GM12878 (cell line): ENCODE measurements at regions not wholly inside any gene's neighbourhood (a gene's known extent, or its start where the extent isn't known, plus 50 kb on each side); places are given as distances from the start of the nearest gene placed in this dataset.

ENCODE experiments used
- BACH1 ChIP-seq: fragments of 450-650 bp; IDR thresholded peaks from 2 replicates; pipeline ENCODE4 v1.6.1; 2017; ENCODE audit warnings: mild to moderate bottlenecking, borderline replicate concordance
- BHLHE40 ChIP-seq, 2 experiments: fragments of 450-650 bp in 1 of 2; IDR thresholded peaks; 2 replicates each; pipeline ENCODE4 v1.6.1; 2011 to 2017; ENCODE audit warnings: low read depth in 2 of 2, borderline replicate concordance in 1 of 2, improper control_type of control experiment in 1 of 2, low read length in 1 of 2, mild to moderate bottlenecking in 1 of 2
- POLR2A ChIP-seq: IDR thresholded peaks from 2 replicates; pipeline ENCODE4 v1.6.1; 2011; ENCODE audit warnings: low read depth, mild to moderate bottlenecking, low read length
- SMC3 ChIP-seq: IDR thresholded peaks from 2 replicates; pipeline ENCODE4 v1.6.1; 2011; ENCODE audit warnings: low read length, improper control_type of control experiment, borderline replicate concordance

DNA sequence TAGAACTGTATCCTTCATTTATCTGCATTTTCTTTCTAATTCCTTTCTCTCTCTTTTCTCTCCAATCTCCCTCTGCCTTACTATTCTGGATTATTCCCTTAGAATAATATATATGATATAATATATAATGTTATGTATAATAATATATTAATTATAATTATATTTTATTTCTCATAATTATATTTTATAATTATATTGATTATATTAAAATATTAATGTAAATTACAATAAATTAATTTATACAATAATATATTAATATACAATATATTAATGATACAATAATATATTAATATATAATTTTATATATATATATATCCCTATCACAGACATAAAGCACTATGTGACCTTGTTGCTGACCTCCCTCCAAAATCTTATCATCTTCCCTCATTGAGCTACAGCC is 661.3 kb upstream of the CHORDC1 start:
- TF ChIP-seq SMC3 (no peak), POLR2A (no peak), BHLHE40 (IDR thresholded peaks at IDR 0.05; ENCODE audit: borderline replicate concordance in 1 of 2, low read depth in 2 of 2, low read length in 1 of 2) (no peak), BACH1 (no peak)
